WTC11 (cell line): ENCODE measurements at regions not wholly inside any gene's neighbourhood (a gene's known extent, or its start where the extent isn't known, plus 50 kb on each side); places are given as distances from the start of the nearest gene placed in this dataset.

Experiments
- ATF3 ChIP-seq: sonication (generic); formaldehyde crosslinking; conservative IDR thresholded peaks from 2 replicates; pipeline ENCODE4 v1.8.1; 2022; ENCODE audit warnings: mild to moderate bottlenecking, missing genetic modification reagents
- CBFB ChIP-seq: sonication (generic); formaldehyde crosslinking; IDR thresholded peaks from 2 replicates; pipeline ENCODE4 v1.8.1; 2022; ENCODE audit warnings: mild to moderate bottlenecking, low read depth, missing genetic modification reagents
- CDX4 ChIP-seq: fragments of 250-450 bp; sonication (Bioruptor Pico); IDR thresholded peaks from 2 replicates; pipeline ENCODE4 v1.9.0; 2021; ENCODE audit warnings: moderate library complexity, mild to moderate bottlenecking, inconsistent platforms, borderline replicate concordance
- CTCF ChIP-seq: fragments of 200-600 bp; IDR thresholded peaks from 2 replicates; pipeline ENCODE4 v1.8.0; 2022; ENCODE audit warnings: antibody characterized with exemption
- ESRRA ChIP-seq: sonication (generic); formaldehyde crosslinking; IDR thresholded peaks from 2 replicates; pipeline ENCODE4 v1.8.1; 2022; ENCODE audit warnings: mild to moderate bottlenecking, missing genetic modification reagents, borderline replicate concordance
- IRF2 ChIP-seq: sonication (generic); formaldehyde crosslinking; IDR thresholded peaks from 2 replicates; pipeline ENCODE4 v1.8.0; 2022; ENCODE audit warnings: low read depth, missing genetic modification reagents, borderline replicate concordance
- JUN ChIP-seq: sonication (generic); formaldehyde crosslinking; IDR thresholded peaks from 2 replicates; pipeline ENCODE4 v1.8.0; 2023; ENCODE audit warnings: mild to moderate bottlenecking, missing genetic modification reagents
- MAX ChIP-seq: sonication (generic); formaldehyde crosslinking; IDR thresholded peaks from 2 replicates; pipeline ENCODE4 v1.8.0; 2022; ENCODE audit warnings: mild to moderate bottlenecking, missing genetic modification reagents
- NFE2L1 ChIP-seq: sonication (generic); formaldehyde crosslinking; IDR thresholded peaks from 2 replicates; pipeline ENCODE4 v1.8.1; 2023; ENCODE audit warnings: missing genetic modification reagents
- SP1 ChIP-seq: sonication (generic); formaldehyde crosslinking; conservative IDR thresholded peaks from 2 replicates; pipeline ENCODE4 v1.8.1; 2022; ENCODE audit warnings: missing genetic modification reagents
- STAT6 ChIP-seq: sonication (generic); formaldehyde crosslinking; conservative IDR thresholded peaks from 2 replicates; pipeline ENCODE4 v1.8.1; 2023; ENCODE audit warnings: mild to moderate bottlenecking, low read depth, missing genetic modification reagents, moderate library complexity
- TP53 ChIP-seq: sonication (generic); formaldehyde crosslinking; IDR thresholded peaks from 2 replicates; pipeline ENCODE4 v1.8.1; 2023; ENCODE audit warnings: mild to moderate bottlenecking, missing genetic modification reagents
- ZNF263 ChIP-seq: sonication (generic); formaldehyde crosslinking; IDR thresholded peaks from 2 replicates; pipeline ENCODE4 v1.8.1; 2022; ENCODE audit warnings: low read depth, mild to moderate bottlenecking, moderate library complexity, missing genetic modification reagents
- ZNF425 ChIP-seq: fragments of 250-450 bp; sonication (Bioruptor Pico); conservative IDR thresholded peaks from 2 replicates; pipeline ENCODE4 v1.9.0; 2021; ENCODE audit warnings: mild to moderate bottlenecking

- TF ChIP-seq CTCF (no peak), MAX (CRISPR knock-in tag) (no peak), STAT6 (CRISPR knock-in tag) (no peak), SP1 (no peak), IRF2 (no peak), ZNF425 (CRISPR knock-in tag) (no peak), TP53 (CRISPR knock-in tag) (no peak), NFE2L1 (CRISPR knock-in tag) (no peak), ATF3 (CRISPR knock-in tag) (no peak), ZNF263 (no peak), CBFB (no peak), CDX4 (CRISPR knock-in tag) (no peak), ESRRA (CRISPR knock-in tag) (no peak), JUN (CRISPR knock-in tag) (no peak)
Measured at GRCh38 chr4:22093126-22093525, 144.6 kb upstream of the KCNIP4 start.
